ENCODE measurements at regions not wholly inside any gene's neighbourhood (a gene's known extent, or its start where the extent isn't known, plus 50 kb on each side); places are given as distances from the start of the nearest gene placed in this dataset.

- DNase-seq: no peak
- H3K4me1 ChIP-seq (ENCODE audit: insufficient read depth, low read length): no peaks in the 10 kb centered on the region
- no peak overlapping the region for H3K27ac ChIP-seq (ENCODE audit: low read length)
- H3K9ac ChIP-seq (ENCODE audit: low read depth, low read length): no peak overlapping the region
- H4K20me1 ChIP-seq (ENCODE audit: insufficient read depth, low read length): no peaks in the 10 kb centered on the region
- H3K36me3 ChIP-seq (ENCODE audit: insufficient read depth, low read length): no peaks in the 10 kb centered on the region
- H3K79me2 ChIP-seq (ENCODE audit: insufficient read depth, low read length): no peaks in the 10 kb centered on the region
- no peak for ATAC-seq (ENCODE audit: insufficient read depth, low read depth)
- H3K4me3 ChIP-seq (ENCODE audit: low read depth in 1 of 2, low read length in 2 of 2): no peak overlapping the region
- no peak overlapping the region for H3K4me2 ChIP-seq (ENCODE audit: insufficient read depth, low read length)
- H3K27me3 ChIP-seq (ENCODE audit: insufficient read depth, low read length, poor library complexity): peaks cover 4% of the 10 kb centered on the region
- TF ChIP-seq EZH2 (IDR thresholded peaks at IDR 0.05; ENCODE audit: borderline replicate concordance, low read depth, low read length, severe bottlenecking): no peak
- TF ChIP-seq CTCF (IDR thresholded peaks at IDR 0.05; ENCODE audit: borderline replicate concordance, extremely low read depth, low read length, poor library complexity, severe bottlenecking): no peak
- H2AFZ ChIP-seq (ENCODE audit: low read depth, low read length): no peak overlapping the region
- no peaks in the 10 kb centered on the region for H3K9me3 ChIP-seq (ENCODE audit: insufficient read depth, low read length, severe bottlenecking)
Observed at GRCh38 chr3:193883551-193883950, 252.4 kb upstream of the HES1 start.

- Histone ChIP-seq H3K4me2 (ENCODE audit: insufficient read depth, low read length) (no peak overlapping the region), H3K9me3 (ENCODE audit: insufficient read depth, low read length, severe bottlenecking) (no peaks in the 10 kb centered on the region), H4K20me1 (ENCODE audit: insufficient read depth, low read length) (no peaks in the 10 kb centered on the region), H3K27me3 (ENCODE audit: insufficient read depth, low read length, poor library complexity) (peaks cover 4% of the 10 kb centered on the region), H3K9ac (ENCODE audit: low read depth, low read length) (no peak overlapping the region), H3K27ac (ENCODE audit: low read length) (no peak overlapping the region), H3K4me1 (ENCODE audit: insufficient read depth, low read length) (no peaks in the 10 kb centered on the region), H3K36me3 (ENCODE audit: insufficient read depth, low read length) (no peaks in the 10 kb centered on the region), H3K79me2 (ENCODE audit: insufficient read depth, low read length) (no peaks in the 10 kb centered on the region), H3K4me3 (ENCODE audit: low read depth in 1 of 2, low read length in 2 of 2) (no peak overlapping the region), H2AFZ (ENCODE audit: low read depth, low read length) (no peak overlapping the region)
- TF ChIP-seq CTCF (IDR thresholded peaks at IDR 0.05; ENCODE audit: borderline replicate concordance, extremely low read depth, low read length, poor library complexity, severe bottlenecking) (no peak), EZH2 (IDR thresholded peaks at IDR 0.05; ENCODE audit: borderline replicate concordance, low read depth, low read length, severe bottlenecking) (no peak)
- no peak for DNase-seq
- no peak for ATAC-seq (ENCODE audit: insufficient read depth, low read depth)
Observed at GRCh38 chr3:193884027-193884426, 251.9 kb upstream of the HES1 start.

- no peak for ATAC-seq (ENCODE audit: insufficient read depth, low read depth)
- H3K4me2 ChIP-seq (ENCODE audit: insufficient read depth, low read length): no peak overlapping the region
- H3K27ac ChIP-seq (ENCODE audit: low read length): no peak overlapping the region
- no peak for TF ChIP-seq CTCF (IDR thresholded peaks at IDR 0.05; ENCODE audit: borderline replicate concordance, extremely low read depth, low read length, poor library complexity, severe bottlenecking)
- no peak for DNase-seq
- peaks cover 4% of the 10 kb centered on the region for H3K27me3 ChIP-seq (ENCODE audit: insufficient read depth, low read length, poor library complexity)
- no peak overlapping the region for H3K9ac ChIP-seq (ENCODE audit: low read depth, low read length)
- no peaks in the 10 kb centered on the region for H3K4me1 ChIP-seq (ENCODE audit: insufficient read depth, low read length)
- no peak overlapping the region for H3K4me3 ChIP-seq (ENCODE audit: low read depth in 1 of 2, low read length in 2 of 2)
- no peaks in the 10 kb centered on the region for H3K9me3 ChIP-seq (ENCODE audit: insufficient read depth, low read length, severe bottlenecking)
- H4K20me1 ChIP-seq (ENCODE audit: insufficient read depth, low read length): no peaks in the 10 kb centered on the region
- no peaks in the 10 kb centered on the region for H3K79me2 ChIP-seq (ENCODE audit: insufficient read depth, low read length)
- H2AFZ ChIP-seq (ENCODE audit: low read depth, low read length): no peak overlapping the region
- H3K36me3 ChIP-seq (ENCODE audit: insufficient read depth, low read length): no peaks in the 10 kb centered on the region
Observed at GRCh38 chr3:193884652-193885051, 251.3 kb upstream of the HES1 start.

- TF ChIP-seq EZH2 (IDR thresholded peaks at IDR 0.05; ENCODE audit: borderline replicate concordance, low read depth, low read length, severe bottlenecking) (no peak), CTCF (IDR thresholded peaks at IDR 0.05; ENCODE audit: borderline replicate concordance, extremely low read depth, low read length, poor library complexity, severe bottlenecking) (no peak)
- H3K36me3 ChIP-seq (ENCODE audit: insufficient read depth, low read length): no peaks in the 10 kb centered on the region
- H3K4me2 ChIP-seq (ENCODE audit: insufficient read depth, low read length): no peak overlapping the region
- no peak overlapping the region for H3K4me3 ChIP-seq (ENCODE audit: low read depth in 1 of 2, low read length in 2 of 2)
- H3K9ac ChIP-seq (ENCODE audit: low read depth, low read length): no peak overlapping the region
- no peak overlapping the region for H2AFZ ChIP-seq (ENCODE audit: low read depth, low read length)
- no peak for DNase-seq
- H3K4me1 ChIP-seq (ENCODE audit: insufficient read depth, low read length): no peaks in the 10 kb centered on the region
- H3K27ac ChIP-seq (ENCODE audit: low read length): no peak overlapping the region
- H3K27me3 ChIP-seq (ENCODE audit: insufficient read depth, low read length, poor library complexity): peaks cover 2% of the 10 kb centered on the region
- ATAC-seq (ENCODE audit: insufficient read depth, low read depth): no peak
- no peaks in the 10 kb centered on the region for H3K79me2 ChIP-seq (ENCODE audit: insufficient read depth, low read length)
- H4K20me1 ChIP-seq (ENCODE audit: insufficient read depth, low read length): no peaks in the 10 kb centered on the region
- H3K9me3 ChIP-seq (ENCODE audit: insufficient read depth, low read length, severe bottlenecking): no peaks in the 10 kb centered on the region
Observed at GRCh38 chr3:193885832-193886231, 250.1 kb upstream of the HES1 start.
